Liver (tissue), 8 donors: ENCODE measurements at regions not wholly inside any gene's neighbourhood (a gene's known extent, or its start where the extent isn't known, plus 50 kb on each side); places are given as distances from the start of the nearest gene placed in this dataset.

Experiments used
- DNase-seq: peaks from one replicate; pipeline ENCODE4 v3.0.0-alpha.2; 2017; ENCODE audit warnings: low spot score
- H3K27ac ChIP-seq, 2 donors: one replicate each; pipeline ENCODE4 v1.7.0; 2013; ENCODE audit warnings: inconsistent platforms in 2 of 2, low read length in 2 of 2, control low read depth in 1 of 2, low read depth in 1 of 2, mild to moderate bottlenecking in 1 of 2
- H3K27me3 ChIP-seq, 4 donors: one replicate each; pipeline versions ENCODE4 v1.6.1 to v1.7.0; 2013; ENCODE audit warnings: low read length in 3 of 4, inconsistent platforms in 1 of 4, mild to moderate bottlenecking in 1 of 4, moderate library complexity in 1 of 4; ENCODE audit not compliant: control insufficient read depth in 4 of 4, insufficient read depth in 4 of 4
- H3K36me3 ChIP-seq, 4 donors: one replicate each; pipeline versions ENCODE4 v1.6.1 to v1.7.0; 2013; ENCODE audit warnings: low read length in 3 of 4, mild to moderate bottlenecking in 3 of 4, low read depth in 1 of 4, moderate library complexity in 1 of 4; ENCODE audit not compliant: control insufficient read depth in 4 of 4, insufficient read depth in 3 of 4
- H3K4me1 ChIP-seq, 4 donors: one replicate each; pipeline versions ENCODE4 v1.6.1 to v1.7.0; 2013; ENCODE audit warnings: low read length in 3 of 4, mild to moderate bottlenecking in 3 of 4, moderate library complexity in 1 of 4; ENCODE audit not compliant: control insufficient read depth in 4 of 4, insufficient read depth in 4 of 4
- H3K4me3 ChIP-seq, 3 donors: one replicate each; pipeline versions ENCODE4 v1.6.1 to v1.7.0; 2013; ENCODE audit warnings: low read length in 3 of 3, control low read depth in 1 of 3, low read depth in 1 of 3, mild to moderate bottlenecking in 1 of 3
- H3K9ac ChIP-seq, 2 donors: one replicate each; pipeline ENCODE4 v1.7.0; 2013; ENCODE audit warnings: low read length in 2 of 2, mild to moderate bottlenecking in 2 of 2, moderate library complexity in 2 of 2, control low read depth in 1 of 2, low read depth in 1 of 2
- H3K9me3 ChIP-seq, 4 donors: one replicate each; pipeline versions ENCODE4 v1.6.1 to v1.7.0; 2013; ENCODE audit warnings: low read length in 3 of 4; ENCODE audit not compliant: control insufficient read depth in 4 of 4
- EGR1 ChIP-seq, 2 donors: IDR thresholded peaks; 2 replicates each; pipeline ENCODE4 v1.6.1; 2016 to 2018; ENCODE audit warnings: antibody characterized with exemption in 2 of 2, low read depth in 2 of 2
- FOXA1 ChIP-seq: IDR thresholded peaks from 2 replicates; pipeline ENCODE4 v1.6.1; 2016; ENCODE audit warnings: antibody characterized with exemption
- FOXA2 ChIP-seq: IDR thresholded peaks from 2 replicates; pipeline ENCODE4 v1.6.1; 2016; ENCODE audit warnings: antibody characterized with exemption
- GABPA ChIP-seq, 2 donors: IDR thresholded peaks in 1 of 2; conservative IDR thresholded peaks in 1 of 2; 2 replicates each; pipeline ENCODE4 v1.6.1; 2016; ENCODE audit warnings: antibody characterized with exemption in 2 of 2, mild to moderate bottlenecking in 1 of 2, moderate library complexity in 1 of 2
- HNF4A ChIP-seq, 2 donors: conservative IDR thresholded peaks; 2 replicates each; pipeline ENCODE4 v1.6.1; 2016; ENCODE audit warnings: antibody characterized with exemption in 2 of 2, mild to moderate bottlenecking in 2 of 2
- HNF4G ChIP-seq: IDR thresholded peaks from 2 replicates; pipeline ENCODE4 v1.6.1; 2016; ENCODE audit warnings: antibody characterized with exemption
- JUND ChIP-seq, 2 donors: IDR thresholded peaks; 2 replicates each; pipeline ENCODE4 v1.6.1; 2016; ENCODE audit warnings: antibody characterized with exemption in 2 of 2
- NR2F2 ChIP-seq: IDR thresholded peaks from 2 replicates; pipeline ENCODE4 v1.6.1; 2016; ENCODE audit warnings: antibody characterized with exemption
- RAD21 ChIP-seq, 2 donors: IDR thresholded peaks; 2 replicates each; pipeline ENCODE4 v1.6.1; 2016; ENCODE audit warnings: antibody characterized with exemption in 2 of 2, mild to moderate bottlenecking in 2 of 2
- RXRA ChIP-seq, 2 donors: IDR thresholded peaks; 2 replicates each; pipeline ENCODE4 v1.6.1; 2017 to 2018; ENCODE audit warnings: antibody characterized with exemption in 2 of 2, mild to moderate bottlenecking in 1 of 2
- SP1 ChIP-seq: IDR thresholded peaks from 2 replicates; pipeline ENCODE4 v1.6.1; 2018; ENCODE audit warnings: antibody characterized with exemption, mild to moderate bottlenecking
- TAF1 ChIP-seq: conservative IDR thresholded peaks from 2 replicates; pipeline ENCODE4 v1.6.1; 2016; ENCODE audit warnings: antibody characterized with exemption, mild to moderate bottlenecking
- YY1 ChIP-seq: IDR thresholded peaks from 2 replicates; pipeline ENCODE4 v1.6.1; 2016; ENCODE audit warnings: antibody characterized with exemption, mild to moderate bottlenecking
- WGBS: extraction: QIAGEN DNeasy Blood & Tissue Kit; methylation state at CpG from one replicate; pipeline ENCODE4 v1.1.7; 2013; 5-methylcytosine and 5-hydroxymethylcytosine counted together
- TF ChIP-seq, protein P1 (sequence below): fragments of 150-350 bp; IDR thresholded peaks from 2 replicates; pipeline ENCODE4 v1.5.1; 2017; ENCODE audit warnings: improper control_type of control experiment, low read depth, low read length; ENCODE audit not compliant: missing input control
- TF ChIP-seq, protein P2 (sequence below): IDR thresholded peaks from 2 replicates; pipeline ENCODE4 v1.6.1; 2016; ENCODE audit warnings: antibody characterized with exemption
- TF ChIP-seq, protein P3 (sequence below): IDR thresholded peaks from 2 replicates; pipeline ENCODE4 v1.6.1; 2016; ENCODE audit warnings: antibody characterized with exemption
- TF ChIP-seq, protein P4 (sequence below): IDR thresholded peaks from 2 replicates; pipeline ENCODE4 v1.6.1; 2016; ENCODE audit warnings: antibody characterized with exemption
- TF ChIP-seq, protein P5 (sequence below): IDR thresholded peaks from 2 replicates; pipeline ENCODE4 v1.6.1; 2016; ENCODE audit warnings: antibody characterized with exemption, mild to moderate bottlenecking
- donor health status: healthy.
- donor health status: healthy.
- donor health status: healthy.
- donor health status: healthy.
- donor health status: healthy.

DNA sequence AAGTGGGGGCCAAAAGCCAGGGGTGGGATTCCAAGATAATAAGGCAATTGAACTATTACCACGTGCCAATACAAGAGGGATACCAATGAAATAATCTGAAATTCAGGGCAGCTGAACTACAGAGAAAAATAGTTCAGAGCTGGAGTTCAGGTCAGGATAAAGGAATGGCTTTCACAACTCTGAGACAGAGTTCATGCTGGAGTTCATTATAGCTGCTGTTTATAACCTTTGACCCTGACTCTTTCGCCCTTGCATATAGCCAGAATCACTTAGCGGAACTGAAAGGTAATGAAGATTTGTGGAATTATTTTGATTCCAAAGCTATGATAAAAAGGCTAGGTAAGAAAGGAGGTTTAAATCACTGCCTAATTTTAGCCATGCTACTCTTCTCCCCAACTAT lies 55.5 kb upstream of the LRRN1 start:
- TF ChIP-seq RAD21 (IDR thresholded peaks at IDR 0.05) (peak in 1 of 2 donors; percentile 8), RXRA (IDR thresholded peaks at IDR 0.05) (peak; percentile 87 to 95), FOXA2 (no peak), NR2F2 (peak; percentile 69), SP1 (peak; percentile 47), EGR1 (IDR thresholded peaks at IDR 0.05; ENCODE audit: low read depth in 2 of 2) (no peak), HNF4A (conservative IDR thresholded peaks at IDR 0.05) (peak; percentile 61 to 69), FOXA1 (no peak)
- TF ChIP-seq, protein P1, sequence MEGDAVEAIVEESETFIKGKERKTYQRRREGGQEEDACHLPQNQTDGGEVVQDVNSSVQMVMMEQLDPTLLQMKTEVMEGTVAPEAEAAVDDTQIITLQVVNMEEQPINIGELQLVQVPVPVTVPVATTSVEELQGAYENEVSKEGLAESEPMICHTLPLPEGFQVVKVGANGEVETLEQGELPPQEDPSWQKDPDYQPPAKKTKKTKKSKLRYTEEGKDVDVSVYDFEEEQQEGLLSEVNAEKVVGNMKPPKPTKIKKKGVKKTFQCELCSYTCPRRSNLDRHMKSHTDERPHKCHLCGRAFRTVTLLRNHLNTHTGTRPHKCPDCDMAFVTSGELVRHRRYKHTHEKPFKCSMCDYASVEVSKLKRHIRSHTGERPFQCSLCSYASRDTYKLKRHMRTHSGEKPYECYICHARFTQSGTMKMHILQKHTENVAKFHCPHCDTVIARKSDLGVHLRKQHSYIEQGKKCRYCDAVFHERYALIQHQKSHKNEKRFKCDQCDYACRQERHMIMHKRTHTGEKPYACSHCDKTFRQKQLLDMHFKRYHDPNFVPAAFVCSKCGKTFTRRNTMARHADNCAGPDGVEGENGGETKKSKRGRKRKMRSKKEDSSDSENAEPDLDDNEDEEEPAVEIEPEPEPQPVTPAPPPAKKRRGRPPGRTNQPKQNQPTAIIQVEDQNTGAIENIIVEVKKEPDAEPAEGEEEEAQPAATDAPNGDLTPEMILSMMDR, result no peak
- Histone ChIP-seq H3K4me1 (peaks cover 0 to 7% (median 6%) of the 10 kb centered on the region in 4 donors), H3K27me3 (no peaks in the 10 kb centered on the region), H3K9me3 (no peaks in the 10 kb centered on the region), H3K27ac (no peak overlapping the region), H3K4me3 (no peak overlapping the region), H3K9ac (no peak overlapping the region), H3K36me3 (no peaks in the 10 kb centered on the region)
- DNase-seq, result no peak
- WGBS, result 34% methylated on average over 3 of the region's 3 CpGs

DNA sequence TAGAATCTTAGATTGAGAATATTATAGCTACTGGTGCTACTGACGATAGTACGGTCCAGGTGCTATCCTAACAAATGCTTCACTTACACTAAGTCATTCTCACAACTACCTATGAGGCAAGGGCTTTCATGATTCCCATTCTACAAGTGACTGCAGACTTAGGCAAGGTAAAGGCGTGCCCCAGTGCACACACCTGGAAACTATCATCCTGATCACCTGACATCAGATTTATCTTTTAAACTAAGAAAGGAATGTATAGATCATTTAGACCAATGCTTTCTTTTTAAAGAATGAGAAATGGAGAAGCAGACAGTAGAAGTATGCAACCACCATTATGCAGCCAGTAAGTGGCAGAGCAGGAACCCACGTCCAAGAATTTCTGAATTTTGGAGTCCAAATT lies 59.2 kb upstream of the LRRN1 start:
- TF ChIP-seq, protein P2, sequence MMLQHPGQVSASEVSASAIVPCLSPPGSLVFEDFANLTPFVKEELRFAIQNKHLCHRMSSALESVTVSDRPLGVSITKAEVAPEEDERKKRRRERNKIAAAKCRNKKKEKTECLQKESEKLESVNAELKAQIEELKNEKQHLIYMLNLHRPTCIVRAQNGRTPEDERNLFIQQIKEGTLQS, result no peak
- TF ChIP-seq GABPA (IDR thresholded peaks at IDR 0.05 in 1 of 2, conservative IDR thresholded peaks at IDR 0.05 in 1 of 2) (no peak), YY1 (no peak), HNF4G (no peak), EGR1 (IDR thresholded peaks at IDR 0.05; ENCODE audit: low read depth in 2 of 2) (no peak), NR2F2 (no peak), JUND (IDR thresholded peaks at IDR 0.05) (no peak), RAD21 (IDR thresholded peaks at IDR 0.05) (no peak), HNF4A (conservative IDR thresholded peaks at IDR 0.05) (no peak), TAF1 (no peak), FOXA2 (no peak)
- TF ChIP-seq, protein P3, sequence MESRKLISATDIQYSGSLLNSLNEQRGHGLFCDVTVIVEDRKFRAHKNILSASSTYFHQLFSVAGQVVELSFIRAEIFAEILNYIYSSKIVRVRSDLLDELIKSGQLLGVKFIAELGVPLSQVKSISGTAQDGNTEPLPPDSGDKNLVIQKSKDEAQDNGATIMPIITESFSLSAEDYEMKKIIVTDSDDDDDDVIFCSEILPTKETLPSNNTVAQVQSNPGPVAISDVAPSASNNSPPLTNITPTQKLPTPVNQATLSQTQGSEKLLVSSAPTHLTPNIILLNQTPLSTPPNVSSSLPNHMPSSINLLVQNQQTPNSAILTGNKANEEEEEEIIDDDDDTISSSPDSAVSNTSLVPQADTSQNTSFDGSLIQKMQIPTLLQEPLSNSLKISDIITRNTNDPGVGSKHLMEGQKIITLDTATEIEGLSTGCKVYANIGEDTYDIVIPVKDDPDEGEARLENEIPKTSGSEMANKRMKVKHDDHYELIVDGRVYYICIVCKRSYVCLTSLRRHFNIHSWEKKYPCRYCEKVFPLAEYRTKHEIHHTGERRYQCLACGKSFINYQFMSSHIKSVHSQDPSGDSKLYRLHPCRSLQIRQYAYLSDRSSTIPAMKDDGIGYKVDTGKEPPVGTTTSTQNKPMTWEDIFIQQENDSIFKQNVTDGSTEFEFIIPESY, result no peak
- TF ChIP-seq, protein P4, sequence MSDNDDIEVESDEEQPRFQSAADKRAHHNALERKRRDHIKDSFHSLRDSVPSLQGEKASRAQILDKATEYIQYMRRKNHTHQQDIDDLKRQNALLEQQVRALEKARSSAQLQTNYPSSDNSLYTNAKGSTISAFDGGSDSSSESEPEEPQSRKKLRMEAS, result no peak
- TF ChIP-seq, protein P5, sequence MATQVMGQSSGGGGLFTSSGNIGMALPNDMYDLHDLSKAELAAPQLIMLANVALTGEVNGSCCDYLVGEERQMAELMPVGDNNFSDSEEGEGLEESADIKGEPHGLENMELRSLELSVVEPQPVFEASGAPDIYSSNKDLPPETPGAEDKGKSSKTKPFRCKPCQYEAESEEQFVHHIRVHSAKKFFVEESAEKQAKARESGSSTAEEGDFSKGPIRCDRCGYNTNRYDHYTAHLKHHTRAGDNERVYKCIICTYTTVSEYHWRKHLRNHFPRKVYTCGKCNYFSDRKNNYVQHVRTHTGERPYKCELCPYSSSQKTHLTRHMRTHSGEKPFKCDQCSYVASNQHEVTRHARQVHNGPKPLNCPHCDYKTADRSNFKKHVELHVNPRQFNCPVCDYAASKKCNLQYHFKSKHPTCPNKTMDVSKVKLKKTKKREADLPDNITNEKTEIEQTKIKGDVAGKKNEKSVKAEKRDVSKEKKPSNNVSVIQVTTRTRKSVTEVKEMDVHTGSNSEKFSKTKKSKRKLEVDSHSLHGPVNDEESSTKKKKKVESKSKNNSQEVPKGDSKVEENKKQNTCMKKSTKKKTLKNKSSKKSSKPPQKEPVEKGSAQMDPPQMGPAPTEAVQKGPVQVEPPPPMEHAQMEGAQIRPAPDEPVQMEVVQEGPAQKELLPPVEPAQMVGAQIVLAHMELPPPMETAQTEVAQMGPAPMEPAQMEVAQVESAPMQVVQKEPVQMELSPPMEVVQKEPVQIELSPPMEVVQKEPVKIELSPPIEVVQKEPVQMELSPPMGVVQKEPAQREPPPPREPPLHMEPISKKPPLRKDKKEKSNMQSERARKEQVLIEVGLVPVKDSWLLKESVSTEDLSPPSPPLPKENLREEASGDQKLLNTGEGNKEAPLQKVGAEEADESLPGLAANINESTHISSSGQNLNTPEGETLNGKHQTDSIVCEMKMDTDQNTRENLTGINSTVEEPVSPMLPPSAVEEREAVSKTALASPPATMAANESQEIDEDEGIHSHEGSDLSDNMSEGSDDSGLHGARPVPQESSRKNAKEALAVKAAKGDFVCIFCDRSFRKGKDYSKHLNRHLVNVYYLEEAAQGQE, result no peak
- TF ChIP-seq, protein P1, result no peak
- H3K27me3 ChIP-seq, result no peaks in the 10 kb centered on the region
- H3K27ac ChIP-seq, result no peak overlapping the region
- no peaks in the 10 kb centered on the region for H3K9me3 ChIP-seq
- peaks cover 0 to 7% (median 6%) of the 10 kb centered on the region in 4 donors for H3K4me1 ChIP-seq
- no peak for DNase-seq
- H3K4me3 ChIP-seq, result no peak overlapping the region
- H3K9ac ChIP-seq, result no peak overlapping the region
- no peaks in the 10 kb centered on the region for H3K36me3 ChIP-seq
- WGBS, result 93% methylated on average over 4 of the region's 4 CpGs
